Activated CD8-positive, alpha-beta memory T cell treated with anti-CD3 and anti-CD28 coated beads, Interleukin-2, amount 50 U/mL, for 1 hour (primary cell): ENCODE measurements at regions not wholly inside any gene's neighbourhood (a gene's known extent, or its start where the extent isn't known, plus 50 kb on each side); places are given as distances from the start of the nearest gene placed in this dataset.

ENCODE experiments used
- DNase-seq: peaks from one replicate; pipeline ENCODE4 v3.0.0-alpha.2; 2020; ENCODE audit errors: extremely low read depth

DNA sequence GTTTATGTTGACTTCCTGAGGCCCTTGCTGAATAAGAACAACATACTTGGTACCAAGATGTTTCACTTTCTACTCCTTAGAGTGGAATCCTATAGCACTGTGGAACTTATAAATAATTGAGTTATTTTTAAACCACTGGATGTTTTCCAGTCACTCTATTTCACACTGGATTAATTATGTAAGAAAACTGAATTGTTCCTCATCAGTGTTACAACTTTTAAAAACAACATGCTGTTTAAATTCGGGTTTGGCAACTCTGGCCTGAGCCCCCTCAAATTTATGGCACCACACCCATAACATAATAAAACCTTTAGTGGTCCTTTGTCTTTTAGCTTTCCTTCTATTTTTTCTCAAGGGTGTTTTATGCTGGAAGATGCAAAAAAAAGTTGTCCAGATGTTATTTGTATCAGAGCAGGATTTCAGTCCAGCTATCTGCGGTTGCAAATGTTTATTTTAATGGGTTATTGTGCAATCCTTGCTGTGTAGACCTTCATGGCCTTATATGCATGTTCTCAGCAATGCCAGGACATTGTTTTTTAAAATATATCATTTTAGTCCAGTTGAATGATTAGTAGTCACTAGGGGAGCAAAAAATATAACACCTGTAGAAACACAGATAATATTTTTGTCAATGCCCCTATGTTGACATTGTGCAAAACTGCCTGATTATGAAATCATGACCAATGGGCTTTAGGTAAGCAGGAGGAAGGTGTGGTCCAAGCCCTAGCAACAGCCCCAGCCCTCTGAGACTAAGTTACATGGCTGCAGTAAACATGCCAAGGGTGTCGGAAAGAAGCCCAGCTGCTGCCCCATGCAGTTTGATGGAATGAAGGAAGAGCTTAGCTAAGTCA is 638.0 kb upstream of the ZEB2 start:
- no peak for DNase-seq

DNA sequence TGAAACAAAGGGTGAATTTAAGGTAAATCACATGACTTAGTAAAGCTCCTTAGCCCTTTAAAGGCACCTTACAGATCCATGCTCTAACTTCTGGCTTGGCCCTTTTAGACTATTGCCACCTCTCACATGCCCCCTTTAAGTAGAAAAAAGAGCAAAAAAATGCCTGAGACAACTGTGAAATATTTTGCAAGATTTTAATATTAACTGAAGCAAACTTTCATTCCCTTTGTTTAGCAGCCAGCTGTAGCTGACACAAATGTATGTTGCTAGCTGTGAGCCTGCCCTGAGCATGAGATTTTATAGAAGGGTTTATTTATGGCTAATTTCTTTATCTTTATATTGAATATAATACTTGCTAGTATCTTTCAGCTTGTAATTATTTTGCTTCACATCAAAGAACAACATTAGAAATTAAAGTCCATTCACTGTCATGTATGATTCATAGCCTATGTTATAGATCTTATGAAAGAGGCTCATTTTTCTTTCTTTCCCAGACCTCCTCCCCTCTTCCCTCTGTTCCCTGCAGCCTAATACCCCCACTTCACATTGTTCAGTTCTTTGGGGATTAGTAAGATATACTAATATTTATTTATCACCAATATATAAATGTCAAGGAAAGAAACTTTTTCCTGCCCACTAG is 637.2 kb upstream of the ZEB2 start:
- DNase-seq = no peak

DNA sequence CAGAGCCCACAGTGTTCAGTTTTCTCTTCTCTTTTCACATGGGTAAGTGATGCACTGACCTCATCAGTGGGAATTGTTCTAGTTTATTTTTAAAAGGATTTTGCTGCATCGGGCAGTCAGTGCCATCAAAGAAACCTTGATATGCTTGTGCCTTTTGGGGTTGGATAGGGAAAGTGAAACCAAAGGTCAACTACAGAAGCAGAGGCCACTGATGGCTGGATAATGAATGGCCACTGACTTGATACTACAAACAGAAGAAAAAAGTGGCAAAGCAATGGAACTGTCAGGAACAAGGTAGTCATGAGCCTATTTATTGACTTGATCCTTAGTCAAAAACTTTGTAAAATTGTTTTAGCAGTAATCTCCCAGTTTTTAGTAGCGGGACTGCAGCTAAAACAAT is 636.3 kb upstream of the ZEB2 start:
- no peak for DNase-seq

DNA sequence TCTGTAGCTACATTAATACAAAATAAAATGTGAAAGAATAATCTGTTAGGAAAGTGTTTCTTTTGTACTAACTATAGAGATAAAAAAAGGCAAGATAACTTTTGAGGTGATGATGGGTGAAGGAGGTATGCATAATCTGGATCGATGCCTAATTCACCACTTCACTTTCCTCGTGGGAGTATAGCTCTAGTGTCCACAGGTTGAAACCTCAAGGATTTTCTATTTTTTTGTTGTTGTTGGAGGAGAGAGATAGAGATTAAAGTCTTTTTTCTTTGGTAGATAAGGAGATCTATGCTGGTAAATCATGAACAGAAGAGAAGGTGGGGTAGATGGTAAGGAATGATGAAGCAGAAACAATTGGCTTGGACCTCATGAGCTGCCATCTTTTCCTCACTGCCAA is 635.3 kb upstream of the ZEB2 start:
- no peak for DNase-seq

DNA sequence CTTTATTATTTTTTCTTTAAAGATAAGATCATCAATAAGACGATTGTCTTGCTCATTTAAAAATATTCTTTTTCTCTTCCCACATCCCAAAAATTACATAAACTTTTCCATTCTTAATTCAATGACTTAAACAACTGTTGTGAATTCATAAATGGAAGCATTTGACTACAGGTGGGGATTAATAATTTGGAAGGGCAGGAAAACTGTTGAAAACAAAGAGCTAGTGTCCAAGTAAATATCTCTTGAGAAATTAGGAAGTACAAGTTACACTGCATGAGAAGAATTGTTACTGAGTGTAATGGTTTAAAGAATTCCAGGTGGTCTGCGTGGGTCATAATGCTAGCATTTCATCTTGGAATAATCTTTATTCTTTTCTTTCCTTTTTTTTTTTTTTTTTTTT is 634.8 kb upstream of the ZEB2 start:
- DNase-seq = no peak

DNA sequence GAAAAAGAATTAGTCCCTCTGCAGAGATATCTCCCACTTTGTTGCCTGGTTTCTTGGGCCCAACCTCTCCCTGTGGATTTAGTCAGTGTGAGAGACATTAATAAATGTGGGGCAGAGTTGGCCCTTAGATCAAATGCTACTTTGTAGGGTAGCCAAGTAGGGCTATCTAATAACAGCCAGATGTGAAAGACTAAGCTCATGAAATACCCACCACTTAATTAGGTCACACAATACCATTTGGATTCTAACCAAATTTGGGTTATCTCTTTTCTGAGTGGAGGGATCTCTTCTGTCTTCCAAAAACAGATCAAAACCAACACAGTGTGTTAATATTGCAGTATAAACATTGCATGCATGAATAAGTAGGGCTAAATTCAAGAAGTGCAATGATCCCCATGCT is 626.8 kb upstream of the ZEB2 start:
- no peak for DNase-seq

DNA sequence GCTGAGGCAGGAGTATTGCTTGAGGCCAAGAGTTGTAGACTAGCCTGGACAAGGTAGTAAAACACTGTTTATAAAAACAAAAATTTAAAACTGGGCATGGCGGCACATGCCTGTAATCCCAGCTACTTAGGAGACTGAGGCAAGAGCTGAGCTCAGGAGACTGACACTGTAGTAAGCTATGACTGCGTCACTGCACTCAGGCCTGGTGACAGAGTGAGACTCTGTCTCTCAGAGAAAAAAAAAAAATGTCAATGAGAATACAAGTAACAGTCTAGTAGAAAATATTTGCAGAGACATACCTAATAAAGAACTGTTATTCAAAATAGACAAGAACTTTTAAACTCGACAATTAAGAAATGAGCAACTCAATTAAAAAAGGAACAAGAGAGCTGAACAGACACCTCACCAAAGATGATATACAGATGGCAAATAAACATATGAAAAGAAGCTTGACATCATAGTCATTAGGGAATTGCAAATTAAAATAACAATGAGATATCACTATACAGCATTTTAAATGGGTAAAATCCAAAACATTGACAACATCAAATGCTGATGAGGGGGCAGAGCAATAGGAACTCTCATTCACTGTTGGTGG is 624.3 kb upstream of the ZEB2 start:
- DNase-seq = no peak

DNA sequence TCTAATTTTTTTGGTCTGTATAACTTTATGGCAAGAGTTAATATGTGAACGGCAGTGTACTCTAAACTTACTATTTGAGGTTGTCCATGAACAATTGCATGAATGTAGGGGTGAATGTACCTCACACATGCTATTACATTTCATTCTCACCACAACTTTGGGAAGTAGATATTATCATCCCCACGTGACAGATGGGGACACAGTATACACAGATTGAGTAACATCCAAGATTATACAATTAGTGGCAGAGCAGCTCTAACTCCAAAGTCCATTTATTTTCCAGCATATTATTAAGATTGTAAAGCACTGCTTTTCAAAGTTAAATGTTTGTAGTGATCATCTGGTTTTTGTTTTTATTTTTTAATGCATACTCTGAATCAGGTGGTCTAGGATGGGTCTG is 622.1 kb upstream of the ZEB2 start:
- DNase-seq = no peak

DNA sequence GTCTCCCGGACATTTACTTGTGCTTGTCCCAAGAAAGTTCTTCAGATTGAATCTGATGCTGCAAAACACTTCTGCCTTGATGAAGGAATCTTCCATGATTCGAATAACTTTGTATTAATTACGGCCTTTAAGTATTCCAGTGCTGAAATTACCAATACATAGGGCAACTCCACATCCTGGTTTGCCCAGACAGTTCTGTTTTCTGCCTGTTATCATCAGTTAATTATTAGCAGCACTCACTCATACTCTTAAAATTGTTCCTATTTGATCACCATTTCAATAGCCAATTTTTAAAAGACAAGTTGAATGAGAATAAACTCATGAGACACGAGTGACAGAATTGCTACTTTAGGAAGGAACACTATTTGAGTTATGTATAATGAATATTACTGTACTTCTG is 620.7 kb upstream of the ZEB2 start:
- no peak for DNase-seq

DNA sequence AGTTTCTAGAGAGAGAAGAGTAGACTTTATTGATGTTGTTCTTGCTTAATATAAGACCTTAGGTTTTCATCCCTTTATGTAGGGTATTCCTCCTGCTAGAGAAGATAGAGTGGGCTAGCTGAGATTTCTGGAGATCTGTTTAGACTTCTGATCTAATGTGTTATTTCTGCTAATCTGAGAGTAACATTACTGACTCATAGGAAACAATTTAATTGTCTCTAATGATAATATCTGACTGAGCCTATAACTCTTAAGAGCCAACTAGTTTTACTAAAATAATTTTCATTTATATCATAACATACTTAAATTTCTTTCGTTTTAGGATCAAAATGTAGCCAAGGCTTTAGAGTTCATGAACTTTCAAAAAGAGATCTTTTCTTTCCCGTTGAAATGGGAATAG is 618.7 kb upstream of the ZEB2 start:
- DNase-seq = no peak

DNA sequence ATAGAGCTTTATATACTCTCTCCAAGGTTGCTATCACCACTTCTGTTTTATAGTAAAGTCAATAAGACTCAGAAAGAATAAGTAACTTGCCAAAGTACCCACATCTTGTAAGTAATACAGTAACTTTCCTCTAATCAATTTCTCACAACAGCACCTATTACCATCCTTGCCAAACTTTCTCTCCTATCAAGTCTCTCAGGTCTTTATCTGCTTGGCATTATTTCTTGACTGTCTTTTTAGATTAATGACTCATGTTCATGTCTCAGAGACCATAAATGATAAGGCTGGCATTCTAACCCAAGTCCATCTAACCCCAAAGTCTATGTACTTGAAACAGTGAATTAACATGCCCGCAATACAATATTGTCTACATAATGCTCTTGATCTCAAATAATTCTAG is 618.0 kb upstream of the ZEB2 start:
- DNase-seq = no peak

DNA sequence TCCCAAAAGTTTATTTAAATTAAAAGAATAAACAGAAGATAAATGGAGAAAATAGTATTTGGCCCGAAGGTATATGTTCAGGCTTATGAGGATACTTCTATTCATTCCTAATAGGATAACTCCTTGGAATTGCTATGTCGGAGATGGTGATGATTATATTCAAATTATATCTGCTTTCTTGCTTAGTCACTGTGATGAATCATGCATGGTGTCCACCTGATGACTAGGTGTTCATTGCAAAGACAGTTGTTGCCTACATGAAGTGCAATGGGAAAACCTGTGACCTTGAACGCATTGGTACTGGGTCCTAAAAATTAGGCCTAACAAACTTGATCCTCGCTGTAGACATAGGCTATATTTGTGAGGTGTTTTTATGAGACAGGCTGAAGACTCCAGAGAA is 617.3 kb upstream of the ZEB2 start:
- DNase-seq = no peak

DNA sequence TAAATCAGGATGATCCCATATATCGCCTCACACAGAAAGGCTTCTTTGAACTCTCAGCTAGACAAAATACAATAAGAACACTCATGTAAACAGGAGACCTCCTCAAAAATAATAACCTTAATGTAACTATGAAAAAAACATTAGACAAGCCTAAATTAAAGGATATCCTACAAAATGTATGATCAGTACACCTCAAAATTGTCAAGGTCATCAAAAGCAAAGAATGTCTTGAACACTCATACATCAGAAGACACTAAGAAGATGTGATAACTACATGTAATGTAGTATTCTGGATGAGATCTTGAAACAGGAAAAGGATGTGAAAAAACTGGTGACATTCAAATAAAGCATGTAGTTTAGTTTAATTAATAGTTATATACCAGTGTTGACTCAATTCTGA is 616.8 kb upstream of the ZEB2 start:
- DNase-seq = no peak

DNA sequence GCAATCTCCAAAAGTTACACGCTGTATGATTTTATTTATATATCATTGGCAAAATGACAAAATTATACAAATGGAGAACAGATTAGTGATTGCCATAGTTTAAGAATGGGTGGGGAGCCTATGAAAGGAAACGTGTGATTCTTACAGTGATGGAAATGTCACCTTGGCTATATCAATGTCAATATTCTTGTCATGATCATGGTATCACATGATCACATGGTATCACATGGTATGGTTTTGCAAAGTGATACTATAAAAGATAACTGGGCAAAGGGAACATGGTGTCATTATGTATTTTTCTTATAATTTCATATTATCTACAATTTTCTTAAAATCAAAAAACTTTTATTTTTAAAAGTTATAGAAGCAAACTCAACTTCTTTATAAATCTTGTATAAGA is 606.2 kb upstream of the ZEB2 start:
- no peak for DNase-seq

DNA sequence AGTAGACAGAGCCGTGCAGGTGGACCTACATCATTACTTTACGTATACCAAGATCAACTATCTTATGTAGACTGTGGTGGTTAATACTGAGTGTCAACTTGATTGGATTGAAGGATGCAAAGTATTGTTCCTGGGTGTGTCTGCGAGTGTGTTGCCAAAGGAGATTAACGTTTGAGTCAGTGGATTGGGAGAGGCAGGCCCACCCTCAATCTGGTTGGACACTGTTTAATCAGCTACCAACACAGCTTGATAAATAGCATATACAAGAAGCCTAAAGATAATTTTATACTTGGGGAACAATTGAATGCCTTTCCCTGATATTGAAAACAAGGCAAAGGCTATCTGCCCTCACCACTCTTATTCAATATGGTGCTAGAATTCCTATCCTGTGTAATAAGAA is 604.2 kb upstream of the ZEB2 start:
- DNase-seq = no peak

DNA sequence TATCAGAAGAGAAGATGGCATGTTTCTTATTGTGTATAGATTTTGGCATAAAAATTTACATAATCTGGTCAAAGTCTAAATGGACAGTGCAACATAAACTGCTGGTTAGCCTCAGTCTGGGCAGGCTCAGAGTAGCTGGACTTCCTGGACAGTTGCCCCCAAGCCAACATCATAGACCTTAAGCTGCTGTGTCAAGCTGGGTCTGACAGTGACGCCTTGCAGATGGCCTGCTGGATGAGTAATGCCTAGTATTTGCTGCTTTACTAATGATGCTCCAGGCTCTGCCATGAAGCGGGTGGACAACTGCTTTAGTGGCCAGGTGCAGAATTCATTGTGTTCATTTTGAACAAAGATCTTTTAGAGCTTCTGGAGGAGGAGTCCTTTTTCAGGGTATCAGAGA is 603.7 kb upstream of the ZEB2 start:
- no peak for DNase-seq

DNA sequence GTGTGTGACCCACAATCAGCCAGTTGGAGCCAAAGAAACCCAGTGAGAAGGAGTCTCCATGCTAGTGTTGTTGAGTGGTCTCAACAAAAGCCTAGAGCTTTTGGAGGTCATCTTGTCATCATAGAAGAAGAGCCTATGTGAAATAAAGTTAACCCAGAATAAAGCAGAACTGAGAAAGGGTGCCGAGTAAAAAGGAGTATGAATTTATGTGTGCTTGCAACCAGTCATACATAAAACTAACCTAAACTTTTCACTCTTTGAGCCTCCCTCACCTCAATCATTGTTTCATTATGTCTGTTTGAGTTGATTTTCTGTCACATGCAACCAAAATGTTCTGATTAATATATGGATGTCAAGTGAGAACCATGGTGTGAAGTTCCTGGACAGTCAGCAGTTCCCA is 599.3 kb upstream of the ZEB2 start:
- DNase-seq = no peak

DNA sequence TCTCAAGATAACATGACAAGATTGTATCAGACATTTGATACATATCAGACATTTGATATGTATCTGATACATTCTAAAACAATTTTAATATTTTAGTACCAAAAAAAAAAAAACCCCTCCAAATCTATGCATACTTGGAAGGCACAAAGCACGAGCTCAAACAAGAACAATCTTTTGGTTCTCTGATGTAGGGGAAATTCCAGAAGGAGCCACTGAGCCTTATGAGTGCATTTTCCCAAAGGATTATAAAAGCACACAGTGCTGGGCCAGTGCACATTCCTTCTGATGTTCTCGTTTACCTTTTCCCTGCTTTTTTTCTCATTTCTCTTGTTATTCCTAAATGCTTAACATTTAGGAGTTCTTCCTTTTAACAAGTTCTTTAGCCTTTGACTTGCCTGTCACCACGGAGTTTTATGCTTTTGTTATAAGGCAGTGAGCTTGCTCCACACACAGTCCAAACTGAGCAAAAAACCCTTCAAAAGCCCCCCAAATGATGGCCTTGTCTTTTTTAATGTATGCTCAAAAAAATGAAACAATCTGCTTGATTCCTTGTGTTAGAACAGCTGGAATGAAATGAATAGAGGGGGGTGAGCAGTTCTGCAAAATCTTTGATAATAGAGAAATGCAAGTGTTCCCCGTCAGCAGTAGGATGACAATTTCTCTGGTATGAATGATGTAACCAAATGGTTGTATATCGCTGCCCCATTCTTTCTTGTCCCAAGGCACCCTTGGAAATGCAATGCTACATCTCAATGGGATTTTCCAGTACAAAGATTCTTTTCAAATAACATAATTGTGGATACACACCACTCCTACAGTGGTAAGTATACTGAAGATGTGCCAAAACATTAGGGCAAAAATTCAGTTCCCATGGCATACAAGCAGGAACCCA is 597.2 kb upstream of the ZEB2 start:
- no peak for DNase-seq

DNA sequence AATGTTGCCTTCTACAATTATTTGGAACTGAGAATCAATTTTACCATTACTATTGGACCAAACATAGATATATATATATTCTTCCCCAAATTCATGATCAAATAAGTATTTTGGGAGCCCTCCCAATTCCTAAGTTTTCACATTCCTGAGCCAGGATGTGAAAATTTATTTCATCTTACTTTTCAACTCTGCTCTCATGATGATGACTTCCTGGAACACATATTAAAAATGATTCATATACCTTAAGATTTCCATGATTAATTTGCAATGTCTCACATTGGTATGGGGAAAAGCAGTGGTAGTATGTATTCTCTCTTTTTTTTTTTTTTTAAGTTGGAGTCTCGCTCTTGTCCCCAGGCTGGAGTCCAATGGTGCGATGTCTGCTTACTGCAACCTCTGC is 596.1 kb upstream of the ZEB2 start:
- no peak for DNase-seq

DNA sequence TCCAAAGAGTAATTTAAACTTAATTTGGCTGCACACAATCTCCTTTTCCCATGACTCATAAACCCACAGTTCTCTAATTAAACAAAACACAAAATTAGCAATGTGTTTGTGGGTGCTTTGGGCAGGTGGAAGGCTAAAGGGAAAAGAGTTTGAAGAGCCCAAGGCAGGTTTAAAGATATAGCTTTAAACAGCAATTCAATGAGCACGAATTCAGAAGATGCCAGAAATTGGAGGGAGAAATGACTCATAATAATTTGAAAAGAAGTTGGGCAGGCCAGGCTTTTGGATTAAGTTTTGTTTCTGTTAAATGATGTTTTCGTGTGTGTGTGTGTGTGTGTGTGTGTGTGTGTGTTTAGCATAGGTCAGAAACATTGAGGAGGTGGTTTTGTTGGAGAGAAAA is 594.8 kb upstream of the ZEB2 start:
- DNase-seq = no peak

DNA sequence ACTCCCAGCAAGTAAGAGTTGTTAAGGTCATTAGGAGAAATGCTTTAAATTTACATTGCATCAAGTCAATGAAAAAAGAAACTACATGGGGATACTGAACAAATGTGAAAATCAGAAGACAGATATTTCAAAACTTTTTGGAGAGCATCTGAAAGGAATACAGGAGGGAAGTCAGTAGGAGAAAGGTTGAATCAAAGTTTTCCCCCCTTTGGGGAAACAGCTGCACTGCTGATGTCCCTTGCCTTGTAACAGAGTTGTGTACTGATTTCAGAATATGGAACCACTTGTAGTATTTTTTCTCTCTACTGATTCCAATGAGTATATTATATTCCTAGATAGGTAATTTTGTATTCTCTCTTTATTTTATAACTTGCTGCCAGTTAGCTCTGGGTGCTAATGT is 592.5 kb upstream of the ZEB2 start:
- DNase-seq = no peak

DNA sequence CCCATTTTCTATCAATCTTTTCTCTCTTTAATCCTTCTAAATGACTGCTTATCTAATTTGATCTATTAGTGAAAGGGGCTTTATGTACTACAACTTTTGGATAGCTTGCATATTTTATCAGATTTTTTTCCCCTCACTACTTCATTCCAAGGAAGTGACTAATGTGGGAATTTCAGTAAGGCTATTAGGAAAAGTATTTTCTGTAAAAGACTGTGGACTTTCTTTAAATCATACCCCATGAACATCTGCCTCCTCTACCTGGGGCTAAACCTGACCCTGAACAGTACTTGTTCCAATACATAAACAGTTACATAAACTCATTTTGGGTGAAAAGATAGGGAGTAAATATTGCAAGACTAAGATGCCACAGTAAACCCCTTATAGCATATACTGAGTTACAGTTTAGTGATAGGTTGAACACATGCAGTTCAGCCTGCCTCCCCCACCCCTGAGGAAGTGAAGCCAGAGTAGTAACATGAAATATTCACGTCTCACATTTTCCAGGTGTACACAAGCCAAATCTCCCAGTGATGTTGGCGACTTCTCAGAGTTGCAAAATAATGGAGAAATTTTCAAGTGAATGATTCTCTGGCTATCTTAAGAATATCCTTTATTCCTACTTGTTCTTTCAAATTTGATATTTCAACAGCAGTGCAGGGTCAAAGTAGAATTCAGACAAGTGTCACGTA is 590.9 kb upstream of the ZEB2 start:
- DNase-seq = no peak
